HepG2 (cell line): ENCODE measurements at regions not wholly inside any gene's neighbourhood (a gene's known extent, or its start where the extent isn't known, plus 50 kb on each side); places are given as distances from the start of the nearest gene placed in this dataset.

ENCODE experiments used
- ATAC-seq: fragments of 200-7000 bp; cut with Tn5 transposase; 3 replicates; pipeline ENCODE4 v1.9.1; 2020; ENCODE audit warnings: mild to moderate bottlenecking, moderate library complexity
- BruUV-seq: library from RNA; stranded (reverse); fragments of 400-500 nt; replicated peaks from 2 replicates; lab custom pipeline; 2021; lab: Mats Ljungman, UMichigan
- CTCF ChIA-PET: fragments of 300-600 bp; formaldehyde crosslinking; extraction: SDS; loops from one replicate; lab custom pipeline; 2021; ENCODE audit warnings: low total read pairs, inconsistent platforms, low intra/inter-chr PET ratio; lab: Yijun Ruan, JAX
- POLR2A ChIA-PET: fragments of 350-600 bp; sonication (Branson Sonifier 250); formaldehyde crosslinking; loops from one replicate; lab custom pipeline; 2020; ENCODE audit warnings: antibody characterized with exemption, inconsistent platforms; lab: Yijun Ruan, JAX
- DNase-seq: peaks from one replicate; pipeline ENCODE4 v3.0.0-alpha.2; 2015; ENCODE audit warnings: low spot score
- FAIRE-seq: peaks from 3 replicates; lab custom pipeline; 2011; peaks lifted over from hg19 to GRCh38; lab: Jason Lieb, UNC
- H2AFZ ChIP-seq: one replicate; pipeline ENCODE4 v1.6.1; 2011; ENCODE audit warnings: low read length, inconsistent platforms
- H3K27ac ChIP-seq: fragments of 300-600 bp; 3 replicates; pipeline ENCODE4 v1.8.0; 2011; ENCODE audit warnings: mixed run types, mild to moderate bottlenecking, mixed read lengths, low read length, inconsistent platforms; ENCODE audit not compliant: insufficient read depth; ENCODE audit errors: extremely low read length
- H3K27me3 ChIP-seq, 2 experiments: fragments of 200-600 bp in 1 of 2; 2 replicates in 1 of 2; 3 replicates in 1 of 2; pipeline versions ENCODE4 v1.6.0 to v1.8.0; 2011; ENCODE audit warnings: low read length in 2 of 2, mild to moderate bottlenecking in 2 of 2, moderate library complexity in 2 of 2, inconsistent platforms in 1 of 2; ENCODE audit not compliant: insufficient read depth in 2 of 2, control insufficient read depth in 1 of 2
- H3K36me3 ChIP-seq, 2 experiments: fragments of 200-600 bp in 1 of 2; replicated peaks in 1 of 2; 2 replicates in 1 of 2; 3 replicates in 1 of 2; pipeline versions ENCODE4 v1.5.1 to v1.8.0; 2011; ENCODE audit warnings: low read length in 2 of 2, inconsistent platforms in 1 of 2; ENCODE audit not compliant: insufficient read depth in 2 of 2, control insufficient read depth in 1 of 2
- H3K4me1 ChIP-seq: 2 replicates; pipeline ENCODE4 v1.5.1; 2012; ENCODE audit warnings: low read length, inconsistent platforms; ENCODE audit not compliant: insufficient read depth
- H3K4me2 ChIP-seq: 2 replicates; pipeline ENCODE4 v1.6.0; 2011; ENCODE audit warnings: low read depth, low read length, inconsistent platforms
- H3K4me3 ChIP-seq, 3 experiments: fragments of 200-600 bp in 1 of 3; sonication (generic), shearing (Covaris generic) in 1 of 3; replicated peaks in 1 of 3; 2 replicates each; pipeline ENCODE4 v1.5.1; 2011 to 2016; ENCODE audit warnings: low read length in 3 of 3, inconsistent platforms in 2 of 3, low read depth in 2 of 3, mild to moderate bottlenecking in 2 of 3, control low read depth in 1 of 3, mixed read lengths in 1 of 3; ENCODE audit not compliant: insufficient read depth in 1 of 3
- H3K79me2 ChIP-seq: one replicate; pipeline ENCODE4 v1.6.1; 2011; ENCODE audit warnings: low read length, inconsistent platforms; ENCODE audit not compliant: insufficient read depth
- H3K9ac ChIP-seq: 2 replicates; pipeline ENCODE4 v1.6.0; 2011; ENCODE audit warnings: mild to moderate bottlenecking, low read depth, low read length, inconsistent platforms; ENCODE audit not compliant: insufficient read depth
- H3K9me3 ChIP-seq: 2 replicates; pipeline ENCODE4 v1.5.1; 2012; ENCODE audit warnings: mild to moderate bottlenecking, low read length
- H4K20me1 ChIP-seq: 2 replicates; pipeline ENCODE4 v1.6.0; 2011; ENCODE audit warnings: inconsistent platforms, mild to moderate bottlenecking, low read length, moderate library complexity; ENCODE audit not compliant: insufficient read depth
- ARID2 ChIP-seq: sonication (generic); formaldehyde crosslinking; IDR thresholded peaks from 2 replicates; pipeline ENCODE4 v1.8.1; 2022; ENCODE audit warnings: mild to moderate bottlenecking, missing genetic modification reagents, borderline replicate concordance
- ATF7-NPFF ChIP-seq: sonication (generic); formaldehyde crosslinking; IDR thresholded peaks from 2 replicates; pipeline ENCODE4 v1.8.1; 2023; ENCODE audit warnings: mild to moderate bottlenecking, low read depth, missing genetic modification reagents, moderate library complexity
- ATM ChIP-seq: fragments of 450-650 bp; IDR thresholded peaks from 2 replicates; pipeline ENCODE4 v1.7.1; 2017; ENCODE audit warnings: mild to moderate bottlenecking, borderline replicate concordance
- HOXA9 ChIP-seq: sonication (generic); formaldehyde crosslinking; IDR thresholded peaks from 2 replicates; pipeline ENCODE4 v1.8.1; 2022; ENCODE audit warnings: missing genetic modification reagents, mild to moderate bottlenecking, moderate library complexity, borderline replicate concordance
- KAT7 ChIP-seq: IDR thresholded peaks from 2 replicates; pipeline ENCODE4 v1.6.1; 2018; ENCODE audit warnings: borderline replicate concordance, missing compliant biosample characterization
- KMT2A ChIP-seq: sonication (generic); formaldehyde crosslinking; IDR thresholded peaks from 2 replicates; pipeline ENCODE4 v1.4.0; 2020; ENCODE audit warnings: missing genetic modification reagents
- KMT2B ChIP-seq: IDR thresholded peaks from 2 replicates; pipeline ENCODE4 v1.6.1; 2016; ENCODE audit warnings: missing genetic modification reagents, missing compliant biosample characterization
- SOX6 ChIP-seq, 2 experiments: fragments of 450-650 bp in 1 of 2; sonication (generic) in 1 of 2; formaldehyde crosslinking in 1 of 2; IDR thresholded peaks; 2 replicates each; pipeline versions ENCODE4 v1.4.0 to v1.6.1; 2017 to 2020; ENCODE audit warnings: antibody characterized with exemption in 1 of 2, mild to moderate bottlenecking in 1 of 2, missing genetic modification reagents in 1 of 2
- ZNF30 ChIP-seq: sonication (generic); formaldehyde crosslinking; IDR thresholded peaks from 2 replicates; pipeline ENCODE4 v1.5.0; 2020; ENCODE audit warnings: mild to moderate bottlenecking, missing genetic modification reagents
- ZNF441 ChIP-seq: sonication (generic); formaldehyde crosslinking; IDR thresholded peaks from 2 replicates; pipeline ENCODE4 v1.7.0; 2021; ENCODE audit warnings: missing genetic modification reagents, borderline replicate concordance
- ZNF768 ChIP-seq: sonication (generic); formaldehyde crosslinking; IDR thresholded peaks from 2 replicates; pipeline ENCODE4 v1.4.0; 2020; ENCODE audit warnings: missing genetic modification reagents
- ZNF891 ChIP-seq: sonication (generic); formaldehyde crosslinking; IDR thresholded peaks from 2 replicates; pipeline ENCODE4 v1.5.0; 2020; ENCODE audit warnings: mild to moderate bottlenecking, missing genetic modification reagents
- WGBS: methylation state at CpG from one replicate; pipeline ENCODE4 v1.1.6; 2017; ENCODE audit warnings: low lambda C conversion rate; 5-methylcytosine and 5-hydroxymethylcytosine counted together
- in situ Hi-C: cut with HindIII; loops from 2 replicates; pipeline ENCODE4 v1.10.0; 2017; ENCODE audit warnings: low pct_unique_long_range_greater_than_20kb; ENCODE audit not compliant: extremely low pct_ligation_motif_present
- intact Hi-C: fragments of 100-400 bp; cut with micrococcal nuclease; formaldehyde crosslinking; loops from one replicate; pipeline ENCODE4 v1.10.0; 2022; ENCODE audit not compliant: unreplicated experiment
- TF ChIP-seq, protein P1 (sequence below): IDR thresholded peaks from 2 replicates; pipeline ENCODE4 v1.6.1; 2016; ENCODE audit warnings: missing genetic modification reagents, missing compliant biosample characterization
- TF ChIP-seq, protein P2 (sequence below): sonication (generic); formaldehyde crosslinking; IDR thresholded peaks from 2 replicates; pipeline ENCODE4 v1.4.0; 2020; ENCODE audit warnings: mild to moderate bottlenecking, low read depth, missing genetic modification reagents
- TF ChIP-seq, protein P3 (sequence below): sonication (generic); formaldehyde crosslinking; IDR thresholded peaks from 2 replicates; pipeline ENCODE4 v1.4.0; 2020; ENCODE audit warnings: mild to moderate bottlenecking, missing genetic modification reagents
- TF ChIP-seq, protein P4 (sequence below): sonication (generic); formaldehyde crosslinking; IDR thresholded peaks from 2 replicates; pipeline ENCODE4 v1.8.1; 2023; ENCODE audit warnings: mild to moderate bottlenecking, missing genetic modification reagents
- TF ChIP-seq, protein P5 (sequence below): sonication (generic); formaldehyde crosslinking; IDR thresholded peaks from 2 replicates; pipeline ENCODE4 v1.4.0; 2020; ENCODE audit warnings: missing genetic modification reagents

DNA sequence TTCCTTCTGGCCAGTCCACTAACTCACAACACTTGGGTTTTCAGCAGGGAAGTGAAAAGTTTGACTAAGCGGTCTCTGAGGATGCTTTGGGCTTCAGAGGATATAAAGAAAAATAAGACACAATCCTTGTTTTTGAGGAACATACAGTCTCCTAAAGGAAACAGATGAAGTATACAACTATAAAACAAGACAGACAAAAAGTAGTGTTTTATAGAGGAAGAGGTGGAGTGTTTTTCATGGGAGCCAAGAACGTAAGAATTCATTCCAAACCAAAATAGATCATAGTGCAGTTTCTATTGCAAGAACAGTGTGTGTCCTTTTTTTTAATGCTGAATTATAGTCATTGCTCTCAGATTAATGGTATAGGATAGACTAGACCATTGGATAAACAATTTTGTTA is 586.9 kb upstream of the BRINP1 start:
- in situ Hi-C loops = no loop called here
- no peak for DNase-seq
- Histone ChIP-seq H2AFZ (no peak overlapping the region), H3K4me3 (no peak overlapping the region), H3K36me3 (no peaks in the 10 kb centered on the region), H3K27me3 (no peaks in the 10 kb centered on the region; a peak in 1 of 5 replicates), H3K79me2 (no peaks in the 10 kb centered on the region), H4K20me1 (no peaks in the 10 kb centered on the region), H3K9ac (no peak overlapping the region), H3K27ac (no peak overlapping the region), H3K4me1 (no peaks in the 10 kb centered on the region), H3K4me2 (no peak overlapping the region), H3K9me3 (no peaks in the 10 kb centered on the region)
- no peak for FAIRE-seq
- ATAC-seq = no peak
- POLR2A ChIA-PET = no interaction called here
- WGBS = 4% methylated on average over 2 of the region's 2 CpGs
- CTCF ChIA-PET = no interaction called here
- intact Hi-C loops = no loop called here
- BruUV-seq = no TSS peak
- TF ChIP-seq, protein P1, sequence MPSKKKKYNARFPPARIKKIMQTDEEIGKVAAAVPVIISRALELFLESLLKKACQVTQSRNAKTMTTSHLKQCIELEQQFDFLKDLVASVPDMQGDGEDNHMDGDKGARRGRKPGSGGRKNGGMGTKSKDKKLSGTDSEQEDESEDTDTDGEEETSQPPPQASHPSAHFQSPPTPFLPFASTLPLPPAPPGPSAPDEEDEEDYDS (CRISPR knock-in tag) = no peak
- TF ChIP-seq KAT7 (CRISPR knock-in tag) (no peak), KMT2B (CRISPR knock-in tag) (no peak), ATM (no peak), KMT2A (CRISPR knock-in tag) (no peak), HOXA9 (no peak), ZNF30 (no peak), ARID2 (CRISPR knock-in tag) (no peak), ZNF768 (CRISPR knock-in tag) (no peak), ZNF891 (CRISPR knock-in tag) (no peak), ATF7-NPFF (CRISPR knock-in tag) (no peak), ZNF441 (no peak), SOX6 (IDR thresholded peaks at IDR 0.05) (no peak), SOX6 (CRISPR knock-in tag; IDR thresholded peaks at IDR 0.05) (no peak)
- TF ChIP-seq, protein P2, sequence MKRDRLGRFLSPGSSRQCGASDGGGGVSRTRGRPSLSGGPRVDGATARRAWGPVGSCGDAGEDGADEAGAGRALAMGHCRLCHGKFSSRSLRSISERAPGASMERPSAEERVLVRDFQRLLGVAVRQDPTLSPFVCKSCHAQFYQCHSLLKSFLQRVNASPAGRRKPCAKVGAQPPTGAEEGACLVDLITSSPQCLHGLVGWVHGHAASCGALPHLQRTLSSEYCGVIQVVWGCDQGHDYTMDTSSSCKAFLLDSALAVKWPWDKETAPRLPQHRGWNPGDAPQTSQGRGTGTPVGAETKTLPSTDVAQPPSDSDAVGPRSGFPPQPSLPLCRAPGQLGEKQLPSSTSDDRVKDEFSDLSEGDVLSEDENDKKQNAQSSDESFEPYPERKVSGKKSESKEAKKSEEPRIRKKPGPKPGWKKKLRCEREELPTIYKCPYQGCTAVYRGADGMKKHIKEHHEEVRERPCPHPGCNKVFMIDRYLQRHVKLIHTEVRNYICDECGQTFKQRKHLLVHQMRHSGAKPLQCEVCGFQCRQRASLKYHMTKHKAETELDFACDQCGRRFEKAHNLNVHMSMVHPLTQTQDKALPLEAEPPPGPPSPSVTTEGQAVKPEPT (CRISPR knock-in tag) = no peak
- TF ChIP-seq, protein P3, sequence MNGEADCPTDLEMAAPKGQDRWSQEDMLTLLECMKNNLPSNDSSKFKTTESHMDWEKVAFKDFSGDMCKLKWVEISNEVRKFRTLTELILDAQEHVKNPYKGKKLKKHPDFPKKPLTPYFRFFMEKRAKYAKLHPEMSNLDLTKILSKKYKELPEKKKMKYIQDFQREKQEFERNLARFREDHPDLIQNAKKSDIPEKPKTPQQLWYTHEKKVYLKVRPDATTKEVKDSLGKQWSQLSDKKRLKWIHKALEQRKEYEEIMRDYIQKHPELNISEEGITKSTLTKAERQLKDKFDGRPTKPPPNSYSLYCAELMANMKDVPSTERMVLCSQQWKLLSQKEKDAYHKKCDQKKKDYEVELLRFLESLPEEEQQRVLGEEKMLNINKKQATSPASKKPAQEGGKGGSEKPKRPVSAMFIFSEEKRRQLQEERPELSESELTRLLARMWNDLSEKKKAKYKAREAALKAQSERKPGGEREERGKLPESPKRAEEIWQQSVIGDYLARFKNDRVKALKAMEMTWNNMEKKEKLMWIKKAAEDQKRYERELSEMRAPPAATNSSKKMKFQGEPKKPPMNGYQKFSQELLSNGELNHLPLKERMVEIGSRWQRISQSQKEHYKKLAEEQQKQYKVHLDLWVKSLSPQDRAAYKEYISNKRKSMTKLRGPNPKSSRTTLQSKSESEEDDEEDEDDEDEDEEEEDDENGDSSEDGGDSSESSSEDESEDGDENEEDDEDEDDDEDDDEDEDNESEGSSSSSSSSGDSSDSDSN (CRISPR knock-in tag) = no peak
- TF ChIP-seq, protein P4, sequence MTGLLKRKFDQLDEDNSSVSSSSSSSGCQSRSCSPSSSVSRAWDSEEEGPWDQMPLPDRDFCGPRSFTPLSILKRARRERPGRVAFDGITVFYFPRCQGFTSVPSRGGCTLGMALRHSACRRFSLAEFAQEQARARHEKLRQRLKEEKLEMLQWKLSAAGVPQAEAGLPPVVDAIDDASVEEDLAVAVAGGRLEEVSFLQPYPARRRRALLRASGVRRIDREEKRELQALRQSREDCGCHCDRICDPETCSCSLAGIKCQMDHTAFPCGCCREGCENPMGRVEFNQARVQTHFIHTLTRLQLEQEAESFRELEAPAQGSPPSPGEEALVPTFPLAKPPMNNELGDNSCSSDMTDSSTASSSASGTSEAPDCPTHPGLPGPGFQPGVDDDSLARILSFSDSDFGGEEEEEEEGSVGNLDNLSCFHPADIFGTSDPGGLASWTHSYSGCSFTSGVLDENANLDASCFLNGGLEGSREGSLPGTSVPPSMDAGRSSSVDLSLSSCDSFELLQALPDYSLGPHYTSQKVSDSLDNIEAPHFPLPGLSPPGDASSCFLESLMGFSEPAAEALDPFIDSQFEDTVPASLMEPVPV = no peak
- TF ChIP-seq, protein P5, sequence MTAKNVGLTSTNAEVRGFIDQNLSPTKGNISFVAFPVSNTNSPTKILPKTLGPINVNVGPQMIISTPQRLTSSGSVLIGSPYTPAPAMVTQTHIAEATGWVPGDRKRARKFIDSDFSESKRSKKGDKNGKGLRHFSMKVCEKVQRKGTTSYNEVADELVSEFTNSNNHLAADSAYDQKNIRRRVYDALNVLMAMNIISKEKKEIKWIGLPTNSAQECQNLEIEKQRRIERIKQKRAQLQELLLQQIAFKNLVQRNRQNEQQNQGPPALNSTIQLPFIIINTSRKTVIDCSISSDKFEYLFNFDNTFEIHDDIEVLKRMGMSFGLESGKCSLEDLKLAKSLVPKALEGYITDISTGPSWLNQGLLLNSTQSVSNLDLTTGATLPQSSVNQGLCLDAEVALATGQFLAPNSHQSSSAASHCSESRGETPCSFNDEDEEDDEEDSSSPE (CRISPR knock-in tag) = no peak
